ENCODE measurements at regions not wholly inside any gene's neighbourhood (a gene's known extent, or its start where the extent isn't known, plus 50 kb on each side); places are given as distances from the start of the nearest gene placed in this dataset.

- H3K4me3 ChIP-seq (ENCODE audit: low read depth, low read length), result no peak overlapping the region
- TF ChIP-seq CTCF (IDR thresholded peaks at IDR 0.05; ENCODE audit: low read depth, low read length), result no peak
- H3K27ac ChIP-seq (ENCODE audit: low read depth, low read length), result no peak overlapping the region
- ChIA-PET POLR2A (no interaction called here), CTCF (no interaction called here)
- no peaks in the 10 kb centered on the region for H3K9me3 ChIP-seq (ENCODE audit: control insufficient read depth, insufficient read depth, low read length)
- peaks cover 5% of the 10 kb centered on the region for H3K27me3 ChIP-seq (ENCODE audit: control insufficient read depth, insufficient read depth, low read length)
- no peak for DNase-seq (ENCODE audit: low read depth, low spot score)
Measured at GRCh38 chr2:30379481-30379880, 67.6 kb upstream of the LCLAT1 start.

- DNase-seq (ENCODE audit: low read depth, low spot score), result no peak
- no peak for TF ChIP-seq CTCF (IDR thresholded peaks at IDR 0.05; ENCODE audit: low read depth, low read length)
- Histone ChIP-seq H3K4me3 (ENCODE audit: low read depth, low read length) (no peak overlapping the region), H3K27me3 (ENCODE audit: control insufficient read depth, insufficient read depth, low read length) (peaks cover 5% of the 10 kb centered on the region), H3K9me3 (ENCODE audit: control insufficient read depth, insufficient read depth, low read length) (no peaks in the 10 kb centered on the region), H3K27ac (ENCODE audit: low read depth, low read length) (no peak overlapping the region)
- ChIA-PET POLR2A (no interaction called here), CTCF (no interaction called here)
Measured at GRCh38 chr2:30380824-30381223, 66.2 kb upstream of the LCLAT1 start.

GRCh38 chr2:30382162-30382783 is 64.8 kb upstream of the LCLAT1 start:
- CTCF ChIA-PET, result no interaction called here

GRCh38 chr2:30382995-30383394 is 64.1 kb upstream of the LCLAT1 start:
- ChIA-PET CTCF (no interaction called here), POLR2A (no interaction called here)
- TF ChIP-seq CTCF (IDR thresholded peaks at IDR 0.05; ENCODE audit: low read depth, low read length), result no peak
- no peak overlapping the region for H3K27ac ChIP-seq (ENCODE audit: low read depth, low read length)
- no peak overlapping the region for H3K4me3 ChIP-seq (ENCODE audit: low read depth, low read length)
- no peaks in the 10 kb centered on the region for H3K9me3 ChIP-seq (ENCODE audit: control insufficient read depth, insufficient read depth, low read length)
- H3K27me3 ChIP-seq (ENCODE audit: control insufficient read depth, insufficient read depth, low read length), result peaks cover 5% of the 10 kb centered on the region
- no peak for DNase-seq (ENCODE audit: low read depth, low spot score)

More at GRCh38 chr2:30382162-30382783, 64.8 kb upstream of the LCLAT1 start:
- H3K4me3 ChIP-seq (ENCODE audit: low read depth, low read length), result no peak overlapping the region
- no peak for TF ChIP-seq CTCF (IDR thresholded peaks at IDR 0.05; ENCODE audit: low read depth, low read length)
- DNase-seq (ENCODE audit: low read depth, low spot score), result no peak
- H3K27ac ChIP-seq (ENCODE audit: low read depth, low read length), result no peak overlapping the region
- POLR2A ChIA-PET, result no interaction called here
- no peaks in the 10 kb centered on the region for H3K9me3 ChIP-seq (ENCODE audit: control insufficient read depth, insufficient read depth, low read length)
- peaks cover 5% of the 10 kb centered on the region for H3K27me3 ChIP-seq (ENCODE audit: control insufficient read depth, insufficient read depth, low read length)

- ChIA-PET POLR2A (interaction anchor here (0.6 to 1.4 kb wide), 2 partner anchors 153 to 154 kb away, joined by 3 to 4 read pairs; partner anchors contain the start of gene LBH), CTCF (interaction anchor here (0.5 to 1.0 kb wide), 3 partner anchors 12 to 258 kb away, joined by 3 to 4 read pairs (median 3); no protein-coding TSS in a partner anchor)
- no peak for TF ChIP-seq CTCF (IDR thresholded peaks at IDR 0.05; ENCODE audit: low read depth, low read length)
- Histone ChIP-seq H3K4me3 (ENCODE audit: low read depth, low read length) (no peak overlapping the region), H3K9me3 (ENCODE audit: control insufficient read depth, insufficient read depth, low read length) (no peaks in the 10 kb centered on the region), H3K27ac (ENCODE audit: low read depth, low read length) (no peak overlapping the region), H3K27me3 (ENCODE audit: control insufficient read depth, insufficient read depth, low read length) (peaks cover 9% of the 10 kb centered on the region)
- no peak for DNase-seq (ENCODE audit: low read depth, low spot score)
Measured at GRCh38 chr2:30385327-30385726, 61.7 kb upstream of the LCLAT1 start.
